ENCODE measurements at regions not wholly inside any gene's neighbourhood (a gene's known extent, or its start where the extent isn't known, plus 50 kb on each side); places are given as distances from the start of the nearest gene placed in this dataset.

- ChIA-PET CTCF (no interaction called here), POLR2A (ENCODE audit: unreplicated experiment) (no interaction called here)
- 0 out of 2 replicates have a peak, but pooled peaks cover 1% of the 10 kb centered on the region for H3K9me3 ChIP-seq (ENCODE audit: control insufficient read depth, insufficient read depth, low read length)
- no peak overlapping the region for H2BK120ac ChIP-seq (ENCODE audit: low read depth, low read length)
- no peak for ATAC-seq (ENCODE audit: low read depth)
- no peak overlapping the region for H4K91ac ChIP-seq (ENCODE audit: insufficient read depth, low read depth, low read length)
- H3K14ac ChIP-seq (replicated peaks; ENCODE audit: low read depth, low read length), result no peak overlapping the region
- H3K56ac ChIP-seq (ENCODE audit: extremely low read depth, insufficient read depth, low read length), result no peak overlapping the region
- H4K20me1 ChIP-seq (ENCODE audit: insufficient read depth, low read length), result no peaks in the 10 kb centered on the region
- H2BK15ac ChIP-seq (ENCODE audit: low read depth, low read length), result no peak overlapping the region
- H2BK20ac ChIP-seq (ENCODE audit: low read depth, low read length), result no peak overlapping the region
- no TSS peak for BruUV-seq (replicated peaks)
- H3K9me1 ChIP-seq (ENCODE audit: insufficient read depth, low read length), result no peaks in the 10 kb centered on the region
- no peak overlapping the region for H3K4ac ChIP-seq (ENCODE audit: low read depth, low read length)
- H3K4me1 ChIP-seq (ENCODE audit: control insufficient read depth, insufficient read depth, low read length), result no peaks in the 10 kb centered on the region
- no peak overlapping the region for H3K4me3 ChIP-seq (ENCODE audit: insufficient read depth, low read depth, low read length)
- H3K23ac ChIP-seq (ENCODE audit: low read depth, low read length), result no peak overlapping the region
- intact Hi-C loops (cut with micrococcal nuclease) (no loop called here), dilution Hi-C loops (cut with HindIII; ENCODE audit: low sequenced_read_pairs, unreplicated experiment) (no loop called here), in situ Hi-C loops (cut with MboI; ENCODE audit: low sequenced_read_pairs) (no loop called here)
- no peak overlapping the region for H4K5ac ChIP-seq (ENCODE audit: low read depth, low read length)
- H3K18ac ChIP-seq (ENCODE audit: low read depth, low read length), result no peak overlapping the region
- no peak overlapping the region for H4K8ac ChIP-seq (ENCODE audit: low read depth in 2 of 2, low read length in 2 of 2)
- WGBS, 2 experiments (ENCODE audit: extremely low coverage in 2 of 2, insufficient read length in 1 of 2), result 86% methylated on average over 1 of the region's 2 CpGs; no CpG with 5 or more reads in 1 of the 2 experiments
- H3K36me3 ChIP-seq (ENCODE audit: control insufficient read depth, insufficient read depth, low read length), result no peaks in the 10 kb centered on the region
- TF ChIP-seq USF2 (IDR thresholded peaks at IDR 0.05; ENCODE audit: low read depth, low read length), result no peak
- TF ChIP-seq RFX5 (IDR thresholded peaks at IDR 0.05; ENCODE audit: low read depth, low read length), result no peak
- TF ChIP-seq MXI1 (IDR thresholded peaks at IDR 0.05; ENCODE audit: borderline replicate concordance, low read depth, low read length), result no peak
- TF ChIP-seq CHD1 (IDR thresholded peaks at IDR 0.05; ENCODE audit: low read depth, low read length), result no peak
- TF ChIP-seq RCOR1 (IDR thresholded peaks at IDR 0.05; ENCODE audit: insufficient replicate concordance, low read length), result no peak
- no peak for TF ChIP-seq CTCF (conservative IDR thresholded peaks at IDR 0.05; ENCODE audit: low read depth, low read length)
- no peak for TF ChIP-seq NFE2L2 (IDR thresholded peaks at IDR 0.05; ENCODE audit: low read depth, low read length)
- TF ChIP-seq CEBPB (IDR thresholded peaks at IDR 0.05; ENCODE audit: low read depth, low read length), result no peak
- TF ChIP-seq MAFK (IDR thresholded peaks at IDR 0.05; ENCODE audit: low read depth, low read length), result no peak
- TF ChIP-seq ELK1 (IDR thresholded peaks at IDR 0.05; ENCODE audit: borderline replicate concordance, low read depth, low read length), result no peak
- no peak for TF ChIP-seq RAD21 (IDR thresholded peaks at IDR 0.05; ENCODE audit: low read length)
- no peak for TF ChIP-seq FOS (IDR thresholded peaks at IDR 0.05; ENCODE audit: low read depth, low read length)
- no peak for TF ChIP-seq BHLHE40 (IDR thresholded peaks at IDR 0.05; ENCODE audit: low read depth, low read length)
- no peak for TF ChIP-seq SMC3 (IDR thresholded peaks at IDR 0.05; ENCODE audit: low read depth, low read length)
- TF ChIP-seq POLR2A (IDR thresholded peaks at IDR 0.05; ENCODE audit: low read depth, low read length), result no peak
- no peak for TF ChIP-seq MAZ (IDR thresholded peaks at IDR 0.05; ENCODE audit: borderline replicate concordance, low read depth, low read length)
- H2AK5ac ChIP-seq (ENCODE audit: low read depth, low read length), result no peak overlapping the region
- no peak for DNase-seq
- peaks cover 10% of the 10 kb centered on the region for H3K27me3 ChIP-seq (ENCODE audit: control insufficient read depth, insufficient read depth, low read length)
- no peak overlapping the region for H3K27ac ChIP-seq (ENCODE audit: insufficient read depth, low read length)
- no peak overlapping the region for H2BK5ac ChIP-seq (ENCODE audit: low read depth, low read length, poor library complexity, severe bottlenecking)
- no peak overlapping the region for H3K4me2 ChIP-seq (ENCODE audit: low read depth, low read length)
- no peak overlapping the region for H2AFZ ChIP-seq (replicated peaks; ENCODE audit: low read length, poor library complexity)
- H2AK9ac ChIP-seq (replicated peaks; ENCODE audit: low read depth, low read length, poor library complexity), result no peak overlapping the region
- no peak overlapping the region for H3K9ac ChIP-seq (ENCODE audit: low read depth, low read length)
- no peaks in the 10 kb centered on the region for H3K79me1 ChIP-seq (ENCODE audit: low read depth in 1 of 2, low read length in 2 of 2)
These were observed 148.2 kb upstream of the CYP1B1 start for GRCh38 chr2:38224181-38224580.
